Kidney (tissue), 13 donors: ENCODE measurements at regions not wholly inside any gene's neighbourhood (a gene's known extent, or its start where the extent isn't known, plus 50 kb on each side); places are given as distances from the start of the nearest gene placed in this dataset.

Experiments
- DNase-seq, 5 donors: peaks; one replicate each; pipeline ENCODE4 v3.0.0-alpha.2; 2013 to 2020
- FAIRE-seq: peaks from 2 replicates; lab custom pipeline; 2012; peaks lifted over from hg19 to GRCh38; lab: Jason Lieb, UNC
- H3K27ac ChIP-seq, 2 donors: one replicate each; pipeline ENCODE4 v1.7.0; 2013; ENCODE audit warnings: low read depth in 2 of 2, low read length in 2 of 2, inconsistent platforms in 1 of 2
- H3K27me3 ChIP-seq: one replicate; pipeline ENCODE4 v1.7.1; 2013; ENCODE audit warnings: low read length, inconsistent platforms; ENCODE audit not compliant: control insufficient read depth, insufficient read depth
- H3K36me3 ChIP-seq, 3 donors: one replicate each; pipeline versions ENCODE4 v1.7.0 to v1.7.1; 2013; ENCODE audit warnings: low read length in 3 of 3, control low read depth in 1 of 3, inconsistent platforms in 1 of 3; ENCODE audit not compliant: insufficient read depth in 3 of 3, control insufficient read depth in 2 of 3
- H3K4me1 ChIP-seq, 3 donors: one replicate each; pipeline versions ENCODE4 v1.7.0 to v1.7.1; 2013; ENCODE audit warnings: low read length in 3 of 3, inconsistent platforms in 1 of 3, low read depth in 1 of 3; ENCODE audit not compliant: control insufficient read depth in 2 of 3, insufficient read depth in 2 of 3
- H3K4me3 ChIP-seq, 3 donors: one replicate each; pipeline versions ENCODE4 v1.7.0 to v1.8.1; 2013; ENCODE audit warnings: low read length in 3 of 3, control low read depth in 1 of 3, inconsistent platforms in 1 of 3
- H3K9ac ChIP-seq, 3 donors: one replicate each; pipeline versions ENCODE4 v1.7.0 to v1.7.1; 2013; ENCODE audit warnings: low read length in 3 of 3, control low read depth in 1 of 3, inconsistent platforms in 1 of 3
- H3K9me3 ChIP-seq, 3 donors: one replicate each; pipeline versions ENCODE4 v1.7.0 to v1.7.1; 2013; ENCODE audit warnings: low read length in 3 of 3, control low read depth in 1 of 3, inconsistent platforms in 1 of 3; ENCODE audit not compliant: control insufficient read depth in 2 of 3, insufficient read depth in 1 of 3
- CTCF ChIP-seq: IDR thresholded peaks from 3 replicates; pipeline ENCODE4 v1.5.1; 2012; ENCODE audit warnings: mild to moderate bottlenecking, moderate library complexity, borderline replicate concordance; ENCODE audit not compliant: insufficient read depth; ENCODE audit errors: extremely low read depth
- intact Hi-C: fragments of 100-400 bp; cut with DNase I; formaldehyde crosslinking; loops from one replicate; pipeline ENCODE4 v1.11.1; 2022
- donor health status: control.
- donor health status: control.
- donor health status: control.
- donor health status: control.
- donor health status: control.
- donor health status: DM: yes; HTN: yes; CAD: no.
- donor health status: Normal renal cell carcinoma (clear cell type).

DNA sequence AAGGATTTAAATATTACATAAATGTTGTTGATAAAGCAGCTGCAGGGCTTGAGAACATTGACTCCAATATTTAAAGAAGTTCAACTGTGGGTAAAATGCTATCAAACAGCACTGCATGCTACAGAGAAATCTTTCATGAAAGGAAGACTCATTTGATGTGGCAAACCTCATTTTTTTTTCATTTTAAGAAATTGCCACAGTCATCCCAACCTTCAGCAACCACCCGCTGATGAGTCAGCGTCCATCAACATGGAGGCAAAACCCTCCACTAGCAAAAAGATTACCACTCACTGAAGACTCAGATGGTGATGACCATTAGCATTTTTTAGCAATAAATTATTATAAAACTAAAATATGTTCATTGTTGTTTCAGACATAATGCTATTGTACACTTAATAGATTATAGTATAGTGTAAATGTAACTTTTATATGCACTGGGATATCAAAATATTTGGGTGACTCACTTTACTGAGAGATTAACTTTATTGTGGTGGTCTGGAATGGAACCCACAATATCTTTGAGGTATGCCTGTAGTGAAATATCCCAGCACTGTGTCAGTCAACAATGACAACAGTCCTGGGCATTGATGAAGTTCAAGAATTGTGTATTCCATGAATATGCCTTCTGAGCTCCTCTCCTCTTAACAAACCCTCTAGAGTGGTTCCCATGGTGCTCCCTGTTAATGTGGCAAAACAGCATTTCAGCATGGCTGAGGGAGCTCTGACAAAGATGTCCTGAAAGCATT, 52.4 kb upstream of the SOX21 start:
- no peak for TF ChIP-seq CTCF
- Histone ChIP-seq H3K36me3 (no peaks in the 10 kb centered on the region), H3K9me3 (no peaks in the 10 kb centered on the region), H3K27me3 (no peaks in the 10 kb centered on the region), H3K4me1 (no peaks in the 10 kb centered on the region), H3K4me3 (no peak overlapping the region), H3K9ac (no peak overlapping the region), H3K27ac (no peak overlapping the region)
- no peak for DNase-seq
- no peak for FAIRE-seq
- intact Hi-C loops = no loop called here
